HUES6 (cell line): ENCODE measurements at regions not wholly inside any gene's neighbourhood (a gene's known extent, or its start where the extent isn't known, plus 50 kb on each side); places are given as distances from the start of the nearest gene placed in this dataset.
"Not testable (repeated sequence)": the region's sequence is repeated elsewhere in the genome, so short reads cannot be mapped to it uniquely, and the experiment has no call there.

Source experiments
- H3K27ac ChIP-seq: 2 replicates; pipeline ENCODE4 v1.7.0; 2013; ENCODE audit warnings: low read depth, mild to moderate bottlenecking, low read length, inconsistent platforms
- H3K27me3 ChIP-seq: 2 replicates; pipeline ENCODE4 v1.6.1; 2013; ENCODE audit warnings: low read length; ENCODE audit not compliant: control insufficient read depth, insufficient read depth
- H3K36me3 ChIP-seq: 2 replicates; pipeline ENCODE4 v1.6.1; 2013; ENCODE audit warnings: low read length; ENCODE audit not compliant: control insufficient read depth, insufficient read depth
- H3K4me1 ChIP-seq: 2 replicates; pipeline ENCODE4 v1.6.1; 2013; ENCODE audit warnings: low read length; ENCODE audit not compliant: control insufficient read depth, insufficient read depth
- H3K4me3 ChIP-seq: 2 replicates; pipeline ENCODE4 v1.5.1; 2013; ENCODE audit warnings: low read depth, low read length
- H3K9ac ChIP-seq: one replicate; pipeline ENCODE4 v1.6.1; 2013; ENCODE audit warnings: mild to moderate bottlenecking, low read length
- H3K9me3 ChIP-seq: 2 replicates; pipeline ENCODE4 v1.6.1; 2013; ENCODE audit warnings: low read depth, low read length; ENCODE audit not compliant: control insufficient read depth, insufficient read depth

GRCh38 chr1:55526716-55527115 lies 311.6 kb upstream of the USP24 start:
- H3K27ac ChIP-seq = no peak overlapping the region
- no peaks in the 10 kb centered on the region for H3K9me3 ChIP-seq
- no peak overlapping the region for H3K4me3 ChIP-seq
- H3K4me1 ChIP-seq = 0 out of 2 replicates have a peak, but pooled peaks cover 3% of the 10 kb centered on the region
- no peaks in the 10 kb centered on the region for H3K36me3 ChIP-seq
- H3K9ac ChIP-seq = no peak overlapping the region
- no peaks in the 10 kb centered on the region for H3K27me3 ChIP-seq

GRCh38 chr1:55524006-55524405 lies 308.8 kb upstream of the USP24 start:
- no peak overlapping the region for H3K9ac ChIP-seq
- H3K9me3 ChIP-seq = no peaks in the 10 kb centered on the region
- no peaks in the 10 kb centered on the region for H3K27me3 ChIP-seq
- no peaks in the 10 kb centered on the region for H3K4me1 ChIP-seq
- no peak overlapping the region for H3K4me3 ChIP-seq
- no peak overlapping the region for H3K27ac ChIP-seq
- H3K36me3 ChIP-seq = no peaks in the 10 kb centered on the region

DNA sequence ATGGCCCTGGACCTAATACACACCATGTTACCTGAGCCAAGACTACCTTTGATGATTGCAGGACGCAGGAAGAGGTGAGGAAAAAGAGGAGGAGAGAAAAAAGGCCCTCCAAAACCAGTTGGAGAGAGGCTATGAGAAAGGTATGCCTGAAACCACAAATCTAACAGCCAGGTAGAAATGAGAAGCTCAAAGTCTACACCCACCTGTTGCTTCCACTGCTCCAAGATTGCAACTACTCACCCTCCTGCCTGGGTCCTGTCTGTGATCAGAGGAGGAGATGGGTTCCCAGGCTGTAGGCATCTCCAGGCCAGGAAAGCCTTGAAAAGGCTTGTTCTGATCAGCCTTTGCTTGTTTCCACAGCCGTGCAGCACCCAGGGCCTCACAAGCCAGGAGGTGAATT lies 307.8 kb upstream of the USP24 start:
- Histone ChIP-seq H3K4me3 (no peak overlapping the region), H3K27ac (no peak overlapping the region)

GRCh38 chr1:55522353-55522903 lies 307.3 kb upstream of the USP24 start:
- Histone ChIP-seq H3K27ac (no peak overlapping the region), H3K36me3 (no peaks in the 10 kb centered on the region), H3K4me1 (no peaks in the 10 kb centered on the region), H3K9me3 (no peaks in the 10 kb centered on the region), H3K27me3 (no peaks in the 10 kb centered on the region; the same call in 1 of the 2 replicates), H3K4me3 (no peak overlapping the region), H3K9ac (no peak overlapping the region)

More for the DNA sequence above, 307.8 kb upstream of the USP24 start:
- Histone ChIP-seq H3K9ac (no peak overlapping the region), H3K36me3 (no peaks in the 10 kb centered on the region), H3K27me3 (no peaks in the 10 kb centered on the region; the same call in 1 of the 2 replicates), H3K4me1 (no peaks in the 10 kb centered on the region), H3K9me3 (no peaks in the 10 kb centered on the region)

GRCh38 chr1:55520861-55521260 lies 305.7 kb upstream of the USP24 start:
- H3K4me3 ChIP-seq = no peak overlapping the region
- no peaks in the 10 kb centered on the region; the same call in 1 of the 2 replicates for H3K27me3 ChIP-seq
- no peaks in the 10 kb centered on the region for H3K36me3 ChIP-seq
- H3K9ac ChIP-seq = no peak overlapping the region
- no peak overlapping the region for H3K27ac ChIP-seq
- no peaks in the 10 kb centered on the region for H3K9me3 ChIP-seq
- no peaks in the 10 kb centered on the region for H3K4me1 ChIP-seq

DNA sequence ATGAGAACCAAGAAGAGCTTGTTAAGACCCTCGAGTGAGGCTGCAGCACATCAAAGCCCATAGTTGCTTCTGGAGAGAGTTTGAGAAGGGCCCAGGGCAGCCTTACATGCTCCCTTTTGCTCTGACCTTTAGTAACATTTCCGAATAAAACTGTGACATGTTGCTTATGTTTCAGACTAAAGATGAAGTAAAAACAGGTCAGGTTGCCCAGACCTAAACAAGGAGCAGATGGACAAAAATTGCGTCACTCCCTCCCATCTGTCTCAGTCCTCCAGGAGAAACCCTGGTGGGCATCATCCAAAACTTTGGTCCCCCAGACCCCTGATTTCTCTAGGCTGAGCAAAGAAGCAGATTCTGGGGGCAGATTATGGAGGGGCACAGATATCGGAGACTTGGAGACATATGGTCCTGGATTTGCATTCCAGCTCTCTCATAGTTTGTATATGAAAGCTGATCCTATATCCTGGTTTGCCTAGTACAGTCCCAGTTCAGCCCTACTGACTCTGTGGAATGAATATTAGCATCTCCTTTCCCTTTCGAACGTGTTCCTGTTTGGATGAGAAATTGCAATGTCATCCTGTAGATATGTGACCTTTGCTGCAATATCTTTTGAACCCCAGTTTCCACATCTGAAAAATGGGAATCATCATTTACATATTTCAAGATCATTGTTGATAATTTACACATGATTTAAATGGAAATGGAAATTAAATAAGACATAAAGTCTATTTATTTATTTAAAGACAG lies 304.9 kb upstream of the USP24 start:
- no peaks in the 10 kb centered on the region for H3K36me3 ChIP-seq
- H3K27ac ChIP-seq = no peak overlapping the region
- no peaks in the 10 kb centered on the region for H3K4me1 ChIP-seq
- no peak overlapping the region for H3K4me3 ChIP-seq
- no peak overlapping the region for H3K9ac ChIP-seq
- H3K27me3 ChIP-seq = no peaks in the 10 kb centered on the region; the same call in 1 of the 2 replicates
- H3K9me3 ChIP-seq = no peaks in the 10 kb centered on the region

DNA sequence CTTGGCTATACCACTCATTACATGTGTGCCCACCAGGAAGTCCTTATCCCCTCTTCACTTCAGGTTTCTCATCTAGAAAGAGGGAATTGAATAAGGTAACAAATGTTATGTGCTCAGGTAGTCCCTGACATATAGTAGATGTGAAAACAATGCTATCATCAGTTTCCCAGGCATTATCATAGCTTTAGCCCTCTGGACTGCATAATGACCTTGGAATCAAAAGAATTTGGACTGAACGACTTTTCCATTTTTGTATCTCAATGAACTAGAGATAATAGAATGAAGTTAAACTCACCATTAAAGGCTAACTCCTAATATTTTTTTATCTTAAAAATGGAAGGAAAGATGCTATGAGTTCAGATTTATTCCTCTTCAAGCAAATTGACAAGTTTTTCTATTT lies 304.1 kb upstream of the USP24 start:
- Histone ChIP-seq H3K27ac (no peak overlapping the region), H3K4me1 (no peaks in the 10 kb centered on the region), H3K27me3 (no peaks in the 10 kb centered on the region; the same call in 1 of the 2 replicates), H3K9me3 (no peaks in the 10 kb centered on the region), H3K9ac (no peak overlapping the region), H3K36me3 (no peaks in the 10 kb centered on the region), H3K4me3 (no peak overlapping the region)

DNA sequence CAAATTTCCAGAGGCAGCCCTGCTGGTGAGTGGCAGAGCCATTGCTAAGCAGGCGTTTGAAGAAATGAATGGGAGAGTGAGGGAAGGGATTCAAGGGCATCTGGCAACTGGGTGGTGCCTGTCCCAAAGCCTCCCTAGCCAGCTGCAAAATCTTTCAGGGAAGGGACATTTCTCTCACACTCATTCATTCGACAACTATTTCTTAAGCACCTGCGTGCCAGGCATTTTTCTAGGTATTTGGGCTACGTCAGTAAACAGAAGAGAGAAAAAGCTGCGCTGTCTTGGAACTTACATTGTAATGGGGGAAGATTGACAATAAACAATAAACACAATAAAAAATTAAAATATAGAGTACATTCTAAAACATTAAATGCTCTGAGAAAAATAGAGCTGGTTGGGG lies 301.9 kb upstream of the USP24 start:
- no peak overlapping the region for H3K27ac ChIP-seq
- H3K36me3 ChIP-seq = no peaks in the 10 kb centered on the region
- H3K27me3 ChIP-seq = no peaks in the 10 kb centered on the region; the same call in 1 of the 2 replicates
- no peaks in the 10 kb centered on the region for H3K9me3 ChIP-seq
- H3K9ac ChIP-seq = no peak overlapping the region
- no peaks in the 10 kb centered on the region for H3K4me1 ChIP-seq
- no peak overlapping the region for H3K4me3 ChIP-seq

DNA sequence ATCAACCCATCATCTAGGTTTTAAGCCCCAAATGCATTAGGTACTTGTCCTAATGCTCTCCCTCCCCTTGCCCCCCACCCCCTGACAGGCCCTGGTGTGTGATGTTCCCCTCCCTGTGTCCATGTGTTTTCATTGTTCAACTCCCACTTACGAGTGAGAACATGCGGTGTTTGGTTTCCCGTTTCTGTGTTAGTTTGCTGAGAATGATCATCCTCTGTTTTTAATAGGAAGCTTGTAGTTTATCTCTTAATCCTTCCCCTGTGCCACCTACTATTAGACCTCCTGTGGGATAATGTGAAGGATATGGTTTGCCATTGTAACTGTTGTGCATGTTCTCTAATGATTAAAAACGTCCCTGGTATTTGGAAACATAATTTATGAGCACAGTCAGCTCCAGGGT lies 299.4 kb upstream of the USP24 start:
- not testable (repeated sequence) for H3K9ac ChIP-seq, H3K36me3 ChIP-seq, H3K4me1 ChIP-seq, H3K9me3 ChIP-seq, H3K27ac ChIP-seq, H3K27me3 ChIP-seq, H3K4me3 ChIP-seq

DNA sequence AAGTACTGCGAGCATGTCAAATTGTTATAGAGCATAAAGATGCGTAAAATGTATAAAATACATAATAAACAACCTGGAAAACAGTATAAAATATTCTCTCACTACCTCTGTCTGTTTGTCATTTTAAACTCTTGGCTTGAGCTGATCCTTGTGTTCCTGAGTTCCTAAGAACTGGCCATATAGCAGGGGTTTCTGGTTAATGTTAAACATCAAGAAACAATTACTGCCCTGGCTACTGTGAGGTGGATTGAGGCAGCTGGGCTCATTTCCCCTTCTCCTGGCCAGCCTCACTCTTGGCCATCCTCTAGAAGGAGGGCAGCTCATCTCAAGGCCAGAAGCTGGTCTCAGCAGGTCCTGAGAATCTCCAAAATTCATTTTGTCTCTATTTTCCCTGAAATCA lies 297.3 kb upstream of the USP24 start:
- Histone ChIP-seq H3K4me3 (no peak overlapping the region), H3K27me3 (no peaks in the 10 kb centered on the region), H3K36me3 (no peaks in the 10 kb centered on the region), H3K9me3 (no peaks in the 10 kb centered on the region), H3K9ac (no peak overlapping the region), H3K4me1 (no peaks in the 10 kb centered on the region), H3K27ac (no peak overlapping the region)

GRCh38 chr1:55507578-55507931 lies 292.4 kb upstream of the USP24 start:
- Histone ChIP-seq H3K27ac (no peak overlapping the region), H3K36me3 (no peaks in the 10 kb centered on the region)

More at GRCh38 chr1:55507578-55507931, 292.4 kb upstream of the USP24 start:
- Histone ChIP-seq H3K9ac (no peak overlapping the region), H3K4me3 (no peak overlapping the region), H3K9me3 (no peaks in the 10 kb centered on the region), H3K27me3 (no peaks in the 10 kb centered on the region), H3K4me1 (no peaks in the 10 kb centered on the region)
